ENCODE measurements at regions not wholly inside any gene's neighbourhood (a gene's known extent, or its start where the extent isn't known, plus 50 kb on each side); places are given as distances from the start of the nearest gene placed in this dataset.

GRCh38 chr2:62587592-62587991 lies 81.6 kb upstream of the TMEM17 start:
- no peak for DNase-seq (ENCODE audit: low read depth, low spot score)
- Histone ChIP-seq H3K27ac (no peak overlapping the region), H3K9ac (ENCODE audit: insufficient read length) (no peak overlapping the region), H3K9me3 (ENCODE audit: low read depth, low read length) (no peaks in the 10 kb centered on the region), H3K4me3 (no peak overlapping the region), H3K36me3 (ENCODE audit: insufficient read depth, low read length) (no peaks in the 10 kb centered on the region)
- no peak for TF ChIP-seq FOXP2 (optimal IDR thresholded peaks at IDR 0.05; ENCODE audit: control extremely low read depth, extremely low read length, insufficient read depth)
- no peak for TF ChIP-seq POLR2AphosphoS5 (IDR thresholded peaks at IDR 0.05; ENCODE audit: borderline replicate concordance, low read depth, low read length)

GRCh38 chr2:62586981-62587380 lies 81.0 kb upstream of the TMEM17 start:
- H3K27ac ChIP-seq = no peak overlapping the region

GRCh38 chr2:62578803-62579640 lies 73.0 kb upstream of the TMEM17 start:
- TF ChIP-seq EZH2 (IDR thresholded peaks at IDR 0.05) = no peak
- TF ChIP-seq FOXP2 (optimal IDR thresholded peaks at IDR 0.05; ENCODE audit: control extremely low read depth, extremely low read length, insufficient read depth) = no peak
- TF ChIP-seq POLR2AphosphoS5 (IDR thresholded peaks at IDR 0.05; ENCODE audit: borderline replicate concordance, low read depth, low read length) = no peak
- H3K9ac ChIP-seq (ENCODE audit: insufficient read length) = no peak overlapping the region
- no peak overlapping the region for H3K27ac ChIP-seq
- no peaks in the 10 kb centered on the region for H3K36me3 ChIP-seq (ENCODE audit: insufficient read depth, low read length)
- no peaks in the 10 kb centered on the region for H3K9me3 ChIP-seq (ENCODE audit: low read depth, low read length)
- H3K4me3 ChIP-seq = no peak overlapping the region
- no peak for DNase-seq (ENCODE audit: low read depth, low spot score)

More at GRCh38 chr2:62586981-62587380, 81.0 kb upstream of the TMEM17 start:
- H3K4me3 ChIP-seq = no peak overlapping the region
- TF ChIP-seq EZH2 (IDR thresholded peaks at IDR 0.05) = no peak
- no peak for TF ChIP-seq POLR2AphosphoS5 (IDR thresholded peaks at IDR 0.05; ENCODE audit: borderline replicate concordance, low read depth, low read length)
- TF ChIP-seq FOXP2 (optimal IDR thresholded peaks at IDR 0.05; ENCODE audit: control extremely low read depth, extremely low read length, insufficient read depth) = no peak
- H3K36me3 ChIP-seq (ENCODE audit: insufficient read depth, low read length) = no peaks in the 10 kb centered on the region
- H3K9ac ChIP-seq (ENCODE audit: insufficient read length) = no peak overlapping the region
- H3K9me3 ChIP-seq (ENCODE audit: low read depth, low read length) = no peaks in the 10 kb centered on the region
- DNase-seq (ENCODE audit: low read depth, low spot score) = no peak

GRCh38 chr2:62577994-62578781 lies 72.2 kb upstream of the TMEM17 start:
- no peak overlapping the region for H3K9ac ChIP-seq (ENCODE audit: insufficient read length)
- H3K9me3 ChIP-seq (ENCODE audit: low read depth, low read length) = no peaks in the 10 kb centered on the region
- no peak overlapping the region for H3K4me3 ChIP-seq
- no peak for TF ChIP-seq EZH2 (IDR thresholded peaks at IDR 0.05)
- TF ChIP-seq POLR2AphosphoS5 (IDR thresholded peaks at IDR 0.05; ENCODE audit: borderline replicate concordance, low read depth, low read length) = no peak
- TF ChIP-seq FOXP2 (optimal IDR thresholded peaks at IDR 0.05; ENCODE audit: control extremely low read depth, extremely low read length, insufficient read depth) = no peak
- H3K27ac ChIP-seq = no peak overlapping the region
- DNase-seq (ENCODE audit: low read depth, low spot score) = no peak
- no peaks in the 10 kb centered on the region for H3K36me3 ChIP-seq (ENCODE audit: insufficient read depth, low read length)

- no peaks in the 10 kb centered on the region for H3K9me3 ChIP-seq (ENCODE audit: low read depth, low read length)
- no peak for DNase-seq (ENCODE audit: low read depth, low spot score)
- H3K4me3 ChIP-seq = no peak overlapping the region
- TF ChIP-seq EZH2 (IDR thresholded peaks at IDR 0.05) (no peak), FOXP2 (optimal IDR thresholded peaks at IDR 0.05; ENCODE audit: control extremely low read depth, extremely low read length, insufficient read depth) (no peak), POLR2AphosphoS5 (IDR thresholded peaks at IDR 0.05; ENCODE audit: borderline replicate concordance, low read depth, low read length) (no peak)
- H3K36me3 ChIP-seq (ENCODE audit: insufficient read depth, low read length) = no peaks in the 10 kb centered on the region
- no peak overlapping the region for H3K9ac ChIP-seq (ENCODE audit: insufficient read length)
- H3K27ac ChIP-seq = no peak overlapping the region
Measured at GRCh38 chr2:62576276-62576939, 70.4 kb upstream of the TMEM17 start.

- DNase-seq (ENCODE audit: low read depth, low spot score) = no peak
- TF ChIP-seq EZH2 (IDR thresholded peaks at IDR 0.05) (no peak), FOXP2 (optimal IDR thresholded peaks at IDR 0.05; ENCODE audit: control extremely low read depth, extremely low read length, insufficient read depth) (no peak), POLR2AphosphoS5 (IDR thresholded peaks at IDR 0.05; ENCODE audit: borderline replicate concordance, low read depth, low read length) (no peak)
- Histone ChIP-seq H3K27ac (no peak overlapping the region), H3K36me3 (ENCODE audit: insufficient read depth, low read length) (no peaks in the 10 kb centered on the region), H3K4me3 (no peak overlapping the region), H3K9ac (ENCODE audit: insufficient read length) (no peak overlapping the region), H3K9me3 (ENCODE audit: low read depth, low read length) (no peaks in the 10 kb centered on the region)
Measured at GRCh38 chr2:62573936-62574335, 67.9 kb upstream of the TMEM17 start.

GRCh38 chr2:62573137-62573731 lies 67.2 kb upstream of the TMEM17 start:
- Histone ChIP-seq H3K9me3 (ENCODE audit: low read depth, low read length) (no peaks in the 10 kb centered on the region), H3K9ac (ENCODE audit: insufficient read length) (no peak overlapping the region), H3K27ac (no peak overlapping the region), H3K4me3 (no peak overlapping the region), H3K36me3 (ENCODE audit: insufficient read depth, low read length) (no peaks in the 10 kb centered on the region)
- TF ChIP-seq EZH2 (IDR thresholded peaks at IDR 0.05) (no peak), POLR2AphosphoS5 (IDR thresholded peaks at IDR 0.05; ENCODE audit: borderline replicate concordance, low read depth, low read length) (no peak), FOXP2 (optimal IDR thresholded peaks at IDR 0.05; ENCODE audit: control extremely low read depth, extremely low read length, insufficient read depth) (no peak)
- no peak for DNase-seq (ENCODE audit: low read depth, low spot score)

All from SK-N-MC (cell line).